Esophagus muscularis mucosa (tissue), 4 donors: ENCODE measurements at regions not wholly inside any gene's neighbourhood (a gene's known extent, or its start where the extent isn't known, plus 50 kb on each side); places are given as distances from the start of the nearest gene placed in this dataset.
A peak's percentile ranks its signal among the peaks of the same experiment; 100 is the strongest.
"Not testable (repeated sequence)": the region's sequence is repeated elsewhere in the genome, so short reads cannot be mapped to it uniquely, and the experiment has no call there.

Experiments used
- DNase-seq: peaks from one replicate; pipeline ENCODE4 v3.0.0-alpha.2; 2017; ENCODE audit errors: extremely low spot score
- H3K27ac ChIP-seq, 4 donors: fragments of 200-600 bp; sonication (generic); replicated peaks in 1 of 4; 1 replicate in 3 of 4; 2 replicates in 1 of 4; pipeline ENCODE4 v1.5.1; 2016 to 2019; ENCODE audit warnings: mild to moderate bottlenecking in 1 of 4
- H3K27me3 ChIP-seq, 4 donors: fragments of 200-600 bp; sonication (generic); one replicate each; pipeline versions ENCODE4 v1.5.1 to v1.6.0; 2016 to 2019
- H3K36me3 ChIP-seq, 4 donors: fragments of 200-600 bp; sonication (generic); one replicate each; pipeline ENCODE4 v1.5.1; 2016 to 2019
- H3K4me1 ChIP-seq, 4 donors: fragments of 200-600 bp; sonication (generic); one replicate each; pipeline ENCODE4 v1.5.1; 2016 to 2019
- H3K4me3 ChIP-seq, 4 donors: fragments of 200-600 bp; sonication (generic); 1 replicate in 2 of 4; 2 replicates in 2 of 4; pipeline ENCODE4 v1.5.1; 2016 to 2019; ENCODE audit warnings: mild to moderate bottlenecking in 4 of 4, moderate library complexity in 1 of 4
- H3K9me3 ChIP-seq, 4 donors: fragments of 200-600 bp; sonication (generic); 1 replicate in 3 of 4; 2 replicates in 1 of 4; pipeline ENCODE4 v1.5.1; 2016 to 2019
- EP300 ChIP-seq: sonication (generic); formaldehyde crosslinking; IDR thresholded peaks from one replicate; pipeline ENCODE4 v1.6.1; 2017; ENCODE audit warnings: antibody characterized with exemption
- POLR2A ChIP-seq: fragments of 450-650 bp; IDR thresholded peaks from one replicate; pipeline ENCODE4 v1.6.1; 2017; ENCODE audit warnings: antibody characterized with exemption, moderate library complexity, mild to moderate bottlenecking, low read depth
- POLR2AphosphoS5 ChIP-seq, 2 donors: sonication (generic); formaldehyde crosslinking; IDR thresholded peaks; one replicate each; pipeline ENCODE4 v1.6.1; 2017; ENCODE audit warnings: antibody characterized with exemption in 2 of 2
- WGBS: methylation state at CpG from one replicate; pipeline ENCODE4 v1.1.5; 2018; 5-methylcytosine and 5-hydroxymethylcytosine counted together
- intact Hi-C: fragments of 100-400 bp; cut with DNase I; formaldehyde crosslinking; loops from one replicate; pipeline ENCODE4 v1.15.1; 2023
- TF ChIP-seq, protein P1 (sequence below), 3 experiments: fragments of 200-600 bp in 2 of 3; fragments of 450-650 bp in 1 of 3; sonication (generic) in 2 of 3; IDR thresholded peaks; one replicate each; pipeline ENCODE4 v1.5.1; 2017 to 2019; ENCODE audit warnings: antibody characterized with exemption in 3 of 3, mild to moderate bottlenecking in 2 of 3, moderate library complexity in 1 of 3

DNA sequence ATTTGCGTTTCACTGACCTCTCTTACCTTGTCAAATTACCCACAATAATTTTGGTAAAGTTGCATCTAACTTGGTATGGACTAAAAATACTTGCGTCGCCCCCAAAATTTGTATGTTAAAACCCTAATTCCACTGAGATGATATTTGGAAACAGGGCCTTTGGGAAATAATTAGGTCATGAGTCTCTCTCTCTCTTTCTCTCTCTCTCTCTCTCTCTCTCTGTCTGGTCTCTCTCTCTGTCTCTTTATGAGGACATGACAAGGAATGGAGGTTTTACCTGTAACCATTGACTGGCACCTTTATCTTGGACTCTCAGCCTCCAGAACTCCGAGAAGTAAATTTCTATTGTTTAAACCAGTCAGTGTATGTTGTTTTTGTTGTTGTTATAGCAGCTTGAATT, 111.5 kb upstream of the BDP1 start:
- DNase-seq, H3K4me1 ChIP-seq, H3K36me3 ChIP-seq, H3K9me3 ChIP-seq, H3K27me3 ChIP-seq, H3K4me3 ChIP-seq, H3K27ac ChIP-seq, intact Hi-C loops: not testable (repeated sequence)
- 100% methylated on average over 3 of the region's 4 CpGs for WGBS

- H3K4me3 ChIP-seq, H3K27ac ChIP-seq, intact Hi-C loops: not testable (repeated sequence)
Observed at GRCh38 chr5:71372601-71373000, 82.8 kb upstream of the BDP1 start.

DNA sequence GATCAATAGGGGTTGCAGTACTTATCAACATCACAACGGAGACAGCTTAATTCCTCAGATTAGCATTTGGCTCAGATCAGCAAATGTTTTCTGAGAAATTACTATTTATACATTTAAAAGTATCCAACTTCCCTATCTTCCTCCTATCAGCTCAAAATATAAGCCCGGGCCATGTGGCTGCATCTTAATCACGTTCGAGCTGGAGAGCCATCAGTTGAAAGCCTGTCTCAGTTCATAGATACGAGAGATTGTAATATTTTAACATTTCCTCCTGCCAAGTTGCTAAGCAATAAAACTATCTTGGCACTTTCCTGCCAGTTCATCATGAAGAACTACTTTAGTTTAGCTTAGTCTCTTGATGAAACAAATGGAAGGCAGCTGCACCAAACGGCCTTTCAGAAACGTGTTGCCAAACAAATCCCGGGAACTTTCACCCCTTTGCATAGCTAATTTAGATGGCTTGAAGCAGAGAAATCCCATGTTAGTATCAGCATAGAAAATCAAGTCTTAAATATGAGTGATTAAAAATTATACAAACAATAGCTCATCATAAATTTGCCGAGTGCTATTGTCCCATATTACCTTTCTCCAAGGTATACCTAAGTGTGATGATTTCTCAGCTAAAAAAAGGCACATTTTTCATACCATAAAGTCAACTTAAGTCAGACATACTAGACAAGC, 82.3 kb upstream of the BDP1 start:
- H3K27me3 ChIP-seq, intact Hi-C loops, H3K36me3 ChIP-seq, H3K27ac ChIP-seq, H3K9me3 ChIP-seq, H3K4me1 ChIP-seq, DNase-seq, H3K4me3 ChIP-seq: not testable (repeated sequence)
- WGBS = 36% methylated on average over 9 of the region's 9 CpGs

More at GRCh38 chr5:71372601-71373000, 82.8 kb upstream of the BDP1 start:
- DNase-seq, H3K9me3 ChIP-seq, H3K27me3 ChIP-seq, H3K36me3 ChIP-seq, H3K4me1 ChIP-seq: not testable (repeated sequence)
- WGBS = 84% methylated on average over 6 of the region's 6 CpGs

- DNase-seq, intact Hi-C loops, H3K27ac ChIP-seq, H3K4me1 ChIP-seq, H3K36me3 ChIP-seq, H3K9me3 ChIP-seq, H3K27me3 ChIP-seq, H3K4me3 ChIP-seq: not testable (repeated sequence)
- 73% methylated on average over 3 of the region's 3 CpGs for WGBS
Observed at GRCh38 chr5:71384204-71384603, 71.2 kb upstream of the BDP1 start.

DNA sequence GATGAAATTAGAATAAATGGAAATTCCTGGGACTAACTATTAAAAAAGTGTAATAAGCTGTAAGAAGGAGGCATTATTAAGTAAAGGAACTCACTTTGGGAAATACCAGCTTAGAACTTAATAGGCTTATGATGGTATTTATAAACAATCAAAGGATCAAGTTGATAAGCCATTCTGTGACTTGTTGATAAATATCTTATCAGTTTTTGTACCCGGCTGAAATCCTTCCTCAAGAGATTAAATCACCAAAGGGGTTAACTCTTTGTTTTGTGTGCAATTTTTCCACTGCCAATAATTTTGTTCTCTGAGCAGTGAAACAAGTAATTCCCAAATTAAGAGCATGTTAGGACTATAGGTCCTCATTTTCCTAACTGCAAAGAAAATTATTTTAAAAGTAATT, 70.7 kb upstream of the BDP1 start:
- TF ChIP-seq EP300 (no peak), POLR2A (no peak), POLR2AphosphoS5 (IDR thresholded peaks at IDR 0.05) (no peak)
- TF ChIP-seq, protein P1, sequence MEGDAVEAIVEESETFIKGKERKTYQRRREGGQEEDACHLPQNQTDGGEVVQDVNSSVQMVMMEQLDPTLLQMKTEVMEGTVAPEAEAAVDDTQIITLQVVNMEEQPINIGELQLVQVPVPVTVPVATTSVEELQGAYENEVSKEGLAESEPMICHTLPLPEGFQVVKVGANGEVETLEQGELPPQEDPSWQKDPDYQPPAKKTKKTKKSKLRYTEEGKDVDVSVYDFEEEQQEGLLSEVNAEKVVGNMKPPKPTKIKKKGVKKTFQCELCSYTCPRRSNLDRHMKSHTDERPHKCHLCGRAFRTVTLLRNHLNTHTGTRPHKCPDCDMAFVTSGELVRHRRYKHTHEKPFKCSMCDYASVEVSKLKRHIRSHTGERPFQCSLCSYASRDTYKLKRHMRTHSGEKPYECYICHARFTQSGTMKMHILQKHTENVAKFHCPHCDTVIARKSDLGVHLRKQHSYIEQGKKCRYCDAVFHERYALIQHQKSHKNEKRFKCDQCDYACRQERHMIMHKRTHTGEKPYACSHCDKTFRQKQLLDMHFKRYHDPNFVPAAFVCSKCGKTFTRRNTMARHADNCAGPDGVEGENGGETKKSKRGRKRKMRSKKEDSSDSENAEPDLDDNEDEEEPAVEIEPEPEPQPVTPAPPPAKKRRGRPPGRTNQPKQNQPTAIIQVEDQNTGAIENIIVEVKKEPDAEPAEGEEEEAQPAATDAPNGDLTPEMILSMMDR (IDR thresholded peaks at IDR 0.05) = no peak
- H3K9me3 ChIP-seq = no peaks in the 10 kb centered on the region
- no peaks in the 10 kb centered on the region for H3K27me3 ChIP-seq
- no peak overlapping the region for H3K4me3 ChIP-seq
- H3K36me3 ChIP-seq = no peaks in the 10 kb centered on the region
- intact Hi-C loops = no loop called here
- 47% methylated on average over 1 of the region's 1 CpG for WGBS
- no peak overlapping the region for H3K27ac ChIP-seq
- no peaks in the 10 kb centered on the region for H3K4me1 ChIP-seq
- DNase-seq = no peak

- H3K27me3 ChIP-seq, H3K27ac ChIP-seq, DNase-seq, H3K36me3 ChIP-seq, H3K9me3 ChIP-seq, H3K4me1 ChIP-seq, intact Hi-C loops, H3K4me3 ChIP-seq: not testable (repeated sequence)
- WGBS = 71% methylated on average over 9 of the region's 9 CpGs
Observed at GRCh38 chr5:71385208-71385607, 70.2 kb upstream of the BDP1 start.

DNA sequence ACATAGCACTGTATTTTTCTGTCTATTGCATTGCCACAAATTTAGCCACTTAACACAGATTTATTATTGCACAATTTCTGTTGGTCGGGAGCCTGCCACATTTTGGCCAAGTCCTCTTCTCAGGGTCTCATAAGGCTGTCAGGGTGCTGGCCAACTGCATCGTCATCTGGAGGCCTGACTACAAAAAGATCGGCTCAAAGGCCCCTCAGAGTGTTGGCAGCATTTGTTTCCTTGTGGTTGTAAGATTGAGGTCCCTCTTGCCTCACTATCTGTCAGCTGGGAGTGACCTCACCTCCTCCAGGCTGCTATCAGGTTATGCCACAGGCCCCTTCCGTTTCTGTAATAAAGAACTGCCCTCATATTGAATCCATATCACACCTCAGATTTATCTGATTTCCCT, 67.3 kb upstream of the BDP1 start:
- H3K4me1 ChIP-seq, intact Hi-C loops, H3K36me3 ChIP-seq, DNase-seq, H3K9me3 ChIP-seq, H3K4me3 ChIP-seq, H3K27ac ChIP-seq, H3K27me3 ChIP-seq: not testable (repeated sequence)
- 53% methylated on average over 4 of the region's 4 CpGs for WGBS

- WGBS = 29% methylated on average over 4 of the region's 8 CpGs
- DNase-seq, H3K9me3 ChIP-seq, intact Hi-C loops, H3K4me1 ChIP-seq, H3K27me3 ChIP-seq, H3K36me3 ChIP-seq, H3K27ac ChIP-seq: not testable (repeated sequence)
- peak overlapping the region in 1 of 4 donors; percentile 24 for H3K4me3 ChIP-seq
Observed at GRCh38 chr5:71398400-71398799, 57.1 kb upstream of the BDP1 start.

GRCh38 chr5:71398859-71399258, 56.6 kb upstream of the BDP1 start:
- H3K4me3 ChIP-seq, DNase-seq: not testable (repeated sequence)

GRCh38 chr5:71399443-71399842, 56.0 kb upstream of the BDP1 start:
- intact Hi-C loops, H3K4me1 ChIP-seq, H3K27ac ChIP-seq, H3K4me3 ChIP-seq, H3K9me3 ChIP-seq, H3K27me3 ChIP-seq, DNase-seq, H3K36me3 ChIP-seq: not testable (repeated sequence)
- 70% methylated on average over 3 of the region's 3 CpGs for WGBS

More at GRCh38 chr5:71398859-71399258, 56.6 kb upstream of the BDP1 start:
- WGBS = 95% methylated on average over 3 of the region's 3 CpGs
- H3K27me3 ChIP-seq, H3K9me3 ChIP-seq, H3K36me3 ChIP-seq, intact Hi-C loops, H3K4me1 ChIP-seq, H3K27ac ChIP-seq: not testable (repeated sequence)

GRCh38 chr5:71400626-71401025, 54.8 kb upstream of the BDP1 start:
- DNase-seq, H3K27ac ChIP-seq, intact Hi-C loops, H3K27me3 ChIP-seq, H3K9me3 ChIP-seq, H3K36me3 ChIP-seq, H3K4me1 ChIP-seq, H3K4me3 ChIP-seq: not testable (repeated sequence)
- WGBS = 77% methylated on average over 4 of the region's 4 CpGs

GRCh38 chr5:71401150-71401549, 54.3 kb upstream of the BDP1 start:
- intact Hi-C loops, H3K4me3 ChIP-seq, H3K36me3 ChIP-seq, H3K9me3 ChIP-seq, DNase-seq, H3K27ac ChIP-seq, H3K27me3 ChIP-seq, H3K4me1 ChIP-seq: not testable (repeated sequence)
- 88% methylated on average over 2 of the region's 2 CpGs for WGBS
